Kidney epithelial cell (primary cell): ENCODE measurements at regions not wholly inside any gene's neighbourhood (a gene's known extent, or its start where the extent isn't known, plus 50 kb on each side); places are given as distances from the start of the nearest gene placed in this dataset.
A peak's percentile ranks its signal among the peaks of the same experiment; 100 is the strongest.
"Not testable (repeated sequence)": the region's sequence is repeated elsewhere in the genome, so short reads cannot be mapped to it uniquely, and the experiment has no call there.

Experiments used
- DNase-seq: peaks from one replicate; pipeline ENCODE4 v3.0.0-alpha.2; 2010; ENCODE audit warnings: low read depth
- H3K27me3 ChIP-seq: 2 replicates; pipeline ENCODE4 v1.6.0; 2011; ENCODE audit warnings: low read length; ENCODE audit not compliant: control insufficient read depth, insufficient read depth
- H3K36me3 ChIP-seq: 2 replicates; pipeline ENCODE4 v1.5.1; 2011; ENCODE audit warnings: low read length; ENCODE audit not compliant: control insufficient read depth, insufficient read depth
- H3K4me3 ChIP-seq: 2 replicates; pipeline ENCODE4 v1.5.1; 2011; ENCODE audit warnings: low read depth, mild to moderate bottlenecking, control low read depth, low read length
- CTCF ChIP-seq: IDR thresholded peaks from 2 replicates; pipeline ENCODE4 v1.5.1; 2011; ENCODE audit warnings: mild to moderate bottlenecking, moderate library complexity, low read length, control low read depth, inconsistent platforms; ENCODE audit not compliant: insufficient read depth, poor library complexity, severe bottlenecking

GRCh38 chr13:90717451-90717936, 630.0 kb upstream of the MIR17HG start:
- no peak for TF ChIP-seq CTCF
- peak; percentile 82 for DNase-seq

GRCh38 chr13:90719461-90719860, 628.0 kb upstream of the MIR17HG start:
- no peak for TF ChIP-seq CTCF
- DNase-seq: no peak
- no peaks in the 10 kb centered on the region for H3K36me3 ChIP-seq
- H3K4me3 ChIP-seq: no peak overlapping the region
- no peaks in the 10 kb centered on the region for H3K27me3 ChIP-seq

More at GRCh38 chr13:90717451-90717936, 630.0 kb upstream of the MIR17HG start:
- H3K36me3 ChIP-seq: no peaks in the 10 kb centered on the region
- no peaks in the 10 kb centered on the region for H3K27me3 ChIP-seq
- H3K4me3 ChIP-seq: no peak overlapping the region

- DNase-seq: no peak
- Histone ChIP-seq H3K36me3 (no peaks in the 10 kb centered on the region), H3K4me3 (no peak overlapping the region), H3K27me3 (no peaks in the 10 kb centered on the region)
- TF ChIP-seq CTCF: no peak
Observed at GRCh38 chr13:90721937-90722336, 625.5 kb upstream of the MIR17HG start.

- H3K27me3 ChIP-seq: no peaks in the 10 kb centered on the region
- no peaks in the 10 kb centered on the region for H3K36me3 ChIP-seq
- no peak for TF ChIP-seq CTCF
- H3K4me3 ChIP-seq: no peak overlapping the region
- DNase-seq: no peak
Observed at GRCh38 chr13:90723381-90723780, 624.1 kb upstream of the MIR17HG start.

GRCh38 chr13:90726375-90726774, 621.1 kb upstream of the MIR17HG start:
- Histone ChIP-seq H3K36me3 (no peaks in the 10 kb centered on the region), H3K27me3 (no peaks in the 10 kb centered on the region), H3K4me3 (no peak overlapping the region)
- no peak for TF ChIP-seq CTCF
- DNase-seq: no peak

GRCh38 chr13:90732049-90732448, 615.4 kb upstream of the MIR17HG start:
- no peak for DNase-seq
- no peak for TF ChIP-seq CTCF
- Histone ChIP-seq H3K27me3 (no peaks in the 10 kb centered on the region), H3K36me3 (no peaks in the 10 kb centered on the region), H3K4me3 (no peak overlapping the region)

- H3K36me3 ChIP-seq, H3K27me3 ChIP-seq, H3K4me3 ChIP-seq: not testable (repeated sequence)
Observed at GRCh38 chr13:90734497-90734896, 613.0 kb upstream of the MIR17HG start.

More at GRCh38 chr13:90734497-90734896, 613.0 kb upstream of the MIR17HG start:
- not testable (repeated sequence) for DNase-seq
